ENCODE measurements at regions not wholly inside any gene's neighbourhood (a gene's known extent, or its start where the extent isn't known, plus 50 kb on each side); places are given as distances from the start of the nearest gene placed in this dataset.
"Not testable (repeated sequence)": the region's sequence is repeated elsewhere in the genome, so short reads cannot be mapped to it uniquely, and the experiment has no call there.

- H3K36me3 ChIP-seq (ENCODE audit: control insufficient read depth, insufficient read depth, low read length); H3K9me3 ChIP-seq (ENCODE audit: control insufficient read depth, low read length); H3K9ac ChIP-seq; H3K27ac ChIP-seq; H3K27me3 ChIP-seq (ENCODE audit: control insufficient read depth, insufficient read depth, low read length); H3K4me2 ChIP-seq (ENCODE audit: low read length); H2AFZ ChIP-seq; H3K4me1 ChIP-seq; H3K4me3 ChIP-seq (ENCODE audit: low read depth, low read length); H3K79me2 ChIP-seq: not testable (repeated sequence)
These were observed 153.2 kb upstream of the NBPF19 start for GRCh38 chr1:149321732-149322016.

DNA sequence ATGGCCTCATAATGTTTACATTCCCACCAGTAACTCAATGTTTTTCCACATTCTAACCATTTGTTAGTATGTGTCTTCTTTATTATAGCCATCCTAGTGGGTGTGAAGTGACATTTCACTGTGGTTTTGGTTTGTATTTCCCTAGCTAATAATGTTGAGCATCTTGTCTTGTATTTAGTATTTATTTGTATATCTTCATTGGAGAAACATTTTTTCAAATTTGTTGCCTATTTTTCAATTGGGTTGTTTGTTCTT, 144.8 kb upstream of the NBPF19 start:
- not testable (repeated sequence) for H3K27me3 ChIP-seq (ENCODE audit: control insufficient read depth, insufficient read depth, low read length); H3K9me3 ChIP-seq (ENCODE audit: control insufficient read depth, low read length); H3K9ac ChIP-seq; H3K36me3 ChIP-seq (ENCODE audit: control insufficient read depth, insufficient read depth, low read length); H3K4me1 ChIP-seq; H2AFZ ChIP-seq; H3K79me2 ChIP-seq; H3K4me3 ChIP-seq (ENCODE audit: low read depth, low read length); H3K27ac ChIP-seq; H3K4me2 ChIP-seq (ENCODE audit: low read length)

DNA sequence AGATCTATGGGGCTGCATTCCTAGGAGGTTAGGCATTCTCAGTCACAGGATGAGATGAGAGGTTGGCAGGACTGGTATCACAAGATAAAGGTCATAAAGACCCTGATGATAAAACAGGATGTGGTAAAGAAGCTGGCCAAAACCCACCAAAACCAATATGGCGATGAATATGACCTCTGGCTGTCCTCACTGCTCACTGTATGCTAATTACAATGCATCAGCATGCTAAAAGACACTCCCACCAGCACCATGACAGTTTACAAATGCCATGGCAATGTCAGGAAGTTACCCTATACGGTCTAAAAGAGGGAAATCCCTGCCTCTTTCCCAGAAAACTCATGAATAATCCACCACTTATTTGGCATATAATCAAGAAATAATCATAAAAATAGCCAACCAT, 138.8 kb upstream of the NBPF19 start:
- not testable (repeated sequence) for H3K4me1 ChIP-seq; H3K4me3 ChIP-seq (ENCODE audit: low read depth, low read length); H3K27ac ChIP-seq; H3K27me3 ChIP-seq (ENCODE audit: control insufficient read depth, insufficient read depth, low read length); H3K4me2 ChIP-seq (ENCODE audit: low read length); H3K79me2 ChIP-seq; H2AFZ ChIP-seq; H3K9me3 ChIP-seq (ENCODE audit: control insufficient read depth, low read length); H3K9ac ChIP-seq; H3K36me3 ChIP-seq (ENCODE audit: control insufficient read depth, insufficient read depth, low read length)

DNA sequence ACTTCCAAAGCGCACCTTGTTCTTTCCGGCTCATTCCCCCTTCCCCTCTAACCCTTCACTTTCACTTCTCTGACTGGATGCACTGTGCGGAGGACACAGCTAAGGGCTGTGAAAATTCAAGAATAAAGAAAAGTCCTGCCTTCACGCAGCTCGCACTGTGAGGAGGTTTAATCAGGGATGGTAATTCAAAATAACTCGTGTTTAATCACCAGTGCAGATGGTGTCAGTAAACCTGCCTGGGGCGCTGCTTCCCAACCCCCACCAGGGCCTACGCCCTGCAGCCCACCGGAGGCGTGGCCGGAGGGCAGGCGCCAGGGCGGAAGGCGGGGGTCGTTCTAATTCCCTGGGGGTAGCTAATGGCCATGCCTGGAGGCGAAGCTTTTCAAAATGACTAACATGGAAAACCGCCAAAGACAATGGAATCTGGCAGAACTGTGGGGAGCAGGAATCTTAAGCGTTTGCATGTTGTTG, 136.6 kb upstream of the NBPF19 start:
- H2AFZ ChIP-seq; H3K27ac ChIP-seq; H3K27me3 ChIP-seq (ENCODE audit: control insufficient read depth, insufficient read depth, low read length); H3K9ac ChIP-seq; H3K4me3 ChIP-seq (ENCODE audit: low read depth, low read length); H3K9me3 ChIP-seq (ENCODE audit: control insufficient read depth, low read length); H3K4me2 ChIP-seq (ENCODE audit: low read length); H3K36me3 ChIP-seq (ENCODE audit: control insufficient read depth, insufficient read depth, low read length); H3K4me1 ChIP-seq; H3K79me2 ChIP-seq: not testable (repeated sequence)

DNA sequence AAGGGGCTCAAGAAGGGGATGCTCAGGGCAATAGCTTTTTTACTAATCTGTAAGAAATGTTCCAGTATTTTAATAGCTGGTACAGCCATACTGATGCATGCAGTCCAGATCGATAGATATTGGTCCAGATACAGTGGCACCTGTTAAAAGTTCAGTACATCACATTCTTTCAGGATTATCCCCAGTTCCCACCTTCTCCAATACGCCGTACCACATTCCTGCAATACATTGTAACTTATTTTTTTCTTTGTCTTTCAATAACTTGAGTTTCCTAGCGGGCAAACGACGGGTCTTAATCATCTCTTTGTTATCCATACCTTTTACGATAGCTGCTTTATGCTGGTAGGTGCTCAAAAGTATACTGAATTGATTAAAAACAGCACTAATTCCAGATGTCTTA, 136.1 kb upstream of the NBPF19 start:
- not testable (repeated sequence) for H3K27me3 ChIP-seq (ENCODE audit: control insufficient read depth, insufficient read depth, low read length); H3K36me3 ChIP-seq (ENCODE audit: control insufficient read depth, insufficient read depth, low read length); H3K79me2 ChIP-seq; H3K9ac ChIP-seq; H3K9me3 ChIP-seq (ENCODE audit: control insufficient read depth, low read length); H3K4me1 ChIP-seq; H2AFZ ChIP-seq; H3K27ac ChIP-seq; H3K4me2 ChIP-seq (ENCODE audit: low read length); H3K4me3 ChIP-seq (ENCODE audit: low read depth, low read length)

GRCh38 chr1:149349448-149349847, 125.4 kb upstream of the NBPF19 start:
- H3K4me2 ChIP-seq (ENCODE audit: low read length); H2AFZ ChIP-seq; H3K27ac ChIP-seq; H3K79me2 ChIP-seq; H3K27me3 ChIP-seq (ENCODE audit: control insufficient read depth, insufficient read depth, low read length); H3K4me1 ChIP-seq; H3K9me3 ChIP-seq (ENCODE audit: control insufficient read depth, low read length); H3K4me3 ChIP-seq (ENCODE audit: low read depth, low read length); H3K36me3 ChIP-seq (ENCODE audit: control insufficient read depth, insufficient read depth, low read length); H3K9ac ChIP-seq: not testable (repeated sequence)

- not testable (repeated sequence) for H3K4me2 ChIP-seq (ENCODE audit: low read length); H3K9me3 ChIP-seq (ENCODE audit: control insufficient read depth, low read length); H3K27ac ChIP-seq; H3K4me1 ChIP-seq; H3K36me3 ChIP-seq (ENCODE audit: control insufficient read depth, insufficient read depth, low read length); H3K27me3 ChIP-seq (ENCODE audit: control insufficient read depth, insufficient read depth, low read length); H3K9ac ChIP-seq; H3K79me2 ChIP-seq; H2AFZ ChIP-seq; H3K4me3 ChIP-seq (ENCODE audit: low read depth, low read length)
These were observed 122.6 kb upstream of the NBPF19 start for GRCh38 chr1:149352205-149352604.

- H3K9ac ChIP-seq; H2AFZ ChIP-seq; H3K4me3 ChIP-seq (ENCODE audit: low read depth, low read length); H3K27ac ChIP-seq; H3K36me3 ChIP-seq (ENCODE audit: control insufficient read depth, insufficient read depth, low read length); H3K9me3 ChIP-seq (ENCODE audit: control insufficient read depth, low read length); H3K27me3 ChIP-seq (ENCODE audit: control insufficient read depth, insufficient read depth, low read length); H3K4me1 ChIP-seq; H3K4me2 ChIP-seq (ENCODE audit: low read length); H3K79me2 ChIP-seq: not testable (repeated sequence)
These were observed 120.3 kb upstream of the NBPF19 start for GRCh38 chr1:149354579-149354978.

DNA sequence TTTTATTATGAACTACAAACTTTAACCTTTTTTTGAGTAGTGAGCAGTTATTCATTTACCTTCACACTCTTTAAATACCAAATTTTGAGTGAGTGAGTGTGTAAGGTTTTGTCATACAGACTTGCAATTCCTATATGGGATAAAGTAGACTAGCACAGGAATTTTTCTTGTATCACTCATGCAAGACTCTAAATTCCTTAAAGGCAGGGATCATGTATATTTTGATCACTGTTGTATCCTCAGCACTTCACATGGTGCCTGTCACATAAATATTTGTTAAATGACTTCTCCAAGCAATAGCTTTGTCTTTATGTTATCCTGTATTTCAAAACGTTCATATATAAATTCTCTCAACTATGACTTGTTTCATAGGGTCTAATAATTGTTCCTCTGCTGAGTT, 119.1 kb upstream of the NBPF19 start:
- not testable (repeated sequence) for H3K4me2 ChIP-seq (ENCODE audit: low read length); H3K4me3 ChIP-seq (ENCODE audit: low read depth, low read length); H3K79me2 ChIP-seq; H3K9me3 ChIP-seq (ENCODE audit: control insufficient read depth, low read length); H3K4me1 ChIP-seq; H3K36me3 ChIP-seq (ENCODE audit: control insufficient read depth, insufficient read depth, low read length); H2AFZ ChIP-seq; H3K9ac ChIP-seq; H3K27ac ChIP-seq; H3K27me3 ChIP-seq (ENCODE audit: control insufficient read depth, insufficient read depth, low read length)

DNA sequence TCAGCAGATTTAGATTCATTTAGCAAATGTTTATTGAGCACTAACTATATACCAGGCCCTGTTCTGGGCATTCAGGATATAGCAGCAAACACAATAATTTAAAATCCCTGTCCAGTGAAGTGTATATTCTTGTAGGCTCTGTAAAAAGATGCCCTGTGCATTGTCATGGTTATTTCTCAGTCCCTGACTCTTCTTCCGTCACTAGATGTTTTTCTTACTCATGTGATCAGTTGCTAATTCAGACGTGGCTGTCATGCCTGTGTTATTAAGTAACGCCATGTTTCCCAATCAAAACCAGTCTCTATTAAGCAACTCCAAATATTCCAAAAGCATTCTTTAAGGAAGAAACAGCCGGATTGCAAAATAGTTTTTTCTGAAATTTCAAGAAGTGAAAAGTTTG, 118.7 kb upstream of the NBPF19 start:
- not testable (repeated sequence) for H3K27me3 ChIP-seq (ENCODE audit: control insufficient read depth, insufficient read depth, low read length); H3K9ac ChIP-seq; H3K4me3 ChIP-seq (ENCODE audit: low read depth, low read length); H3K36me3 ChIP-seq (ENCODE audit: control insufficient read depth, insufficient read depth, low read length); H3K4me2 ChIP-seq (ENCODE audit: low read length); H3K9me3 ChIP-seq (ENCODE audit: control insufficient read depth, low read length); H3K4me1 ChIP-seq; H2AFZ ChIP-seq; H3K79me2 ChIP-seq; H3K27ac ChIP-seq

GRCh38 chr1:149360351-149360750, 114.5 kb upstream of the NBPF19 start:
- not testable (repeated sequence) for H3K4me3 ChIP-seq (ENCODE audit: low read depth, low read length); H3K27ac ChIP-seq; H3K4me2 ChIP-seq (ENCODE audit: low read length); H2AFZ ChIP-seq; H3K79me2 ChIP-seq; H3K4me1 ChIP-seq; H3K27me3 ChIP-seq (ENCODE audit: control insufficient read depth, insufficient read depth, low read length); H3K36me3 ChIP-seq (ENCODE audit: control insufficient read depth, insufficient read depth, low read length); H3K9ac ChIP-seq; H3K9me3 ChIP-seq (ENCODE audit: control insufficient read depth, low read length)

GRCh38 chr1:149361310-149361709, 113.5 kb upstream of the NBPF19 start:
- not testable (repeated sequence) for H3K27me3 ChIP-seq (ENCODE audit: control insufficient read depth, insufficient read depth, low read length); H3K27ac ChIP-seq; H3K4me2 ChIP-seq (ENCODE audit: low read length); H3K9me3 ChIP-seq (ENCODE audit: control insufficient read depth, low read length); H3K4me3 ChIP-seq (ENCODE audit: low read depth, low read length); H2AFZ ChIP-seq; H3K9ac ChIP-seq; H3K4me1 ChIP-seq; H3K36me3 ChIP-seq (ENCODE audit: control insufficient read depth, insufficient read depth, low read length); H3K79me2 ChIP-seq
